HEK293 (cell line): ENCODE measurements at regions not wholly inside any gene's neighbourhood (a gene's known extent, or its start where the extent isn't known, plus 50 kb on each side); places are given as distances from the start of the nearest gene placed in this dataset.

Source experiments
- CTCF ChIA-PET: fragments of 350-600 bp; formaldehyde crosslinking; extraction: SDS; loops from one replicate; lab custom pipeline; 2021; ENCODE audit warnings: antibody characterized with exemption; lab: Yijun Ruan, JAX
- POLR2A ChIA-PET: fragments of 300-600 bp; formaldehyde crosslinking; extraction: SDS; loops from one replicate; lab custom pipeline; 2020; ENCODE audit warnings: antibody characterized with exemption, inconsistent platforms; lab: Yijun Ruan, JAX
- H3K27ac ChIP-seq: fragments of 200-500 bp; sonication (Bioruptor generic); 2 replicates; pipeline ENCODE4 v1.5.1; 2014; ENCODE audit warnings: low read depth, low read length, control low read depth, inconsistent platforms; ENCODE audit errors: extremely low read depth
- H3K36me3 ChIP-seq, 2 experiments: fragments of 200-500 bp in 1 of 2; sonication (Bioruptor generic) in 1 of 2; 1 replicate in 1 of 2; 2 replicates in 1 of 2; pipeline ENCODE4 v1.5.1; 2014 to 2017; ENCODE audit warnings: inconsistent platforms in 2 of 2, low read length in 2 of 2; ENCODE audit not compliant: control insufficient read depth in 2 of 2, insufficient read depth in 1 of 2
- H3K4me1 ChIP-seq: fragments of 200-500 bp; sonication (Bioruptor generic); 2 replicates; pipeline ENCODE4 v1.5.1; 2014; ENCODE audit warnings: mild to moderate bottlenecking, low read length, inconsistent platforms; ENCODE audit not compliant: control insufficient read depth, insufficient read depth
- H3K4me3 ChIP-seq: 2 replicates; pipeline ENCODE4 v1.5.1; 2011; ENCODE audit warnings: low read depth, mild to moderate bottlenecking, control low read depth, low read length, moderate library complexity
- H3K9me3 ChIP-seq: fragments of 200-500 bp; sonication (Bioruptor generic); 2 replicates; pipeline ENCODE4 v1.5.1; 2014; ENCODE audit warnings: low read depth, low read length, inconsistent platforms; ENCODE audit not compliant: control insufficient read depth, insufficient read depth
- FEZF1 ChIP-seq: fragments of 450-650 bp; formaldehyde crosslinking; IDR thresholded peaks from 2 replicates; pipeline ENCODE4 v1.5.1; 2016; ENCODE audit warnings: missing biosample characterization, missing genetic modification characterization
- PRDM6 ChIP-seq: fragments of 450-650 bp; formaldehyde crosslinking; IDR thresholded peaks from 2 replicates; pipeline ENCODE4 v1.5.1; 2017; ENCODE audit warnings: missing biosample characterization, missing genetic modification characterization
- TCF7L2 ChIP-seq: IDR thresholded peaks from 2 replicates; pipeline ENCODE4 v1.6.1; 2011; ENCODE audit warnings: low read depth, mild to moderate bottlenecking, inconsistent platforms, low read length, moderate library complexity, borderline replicate concordance
- ZBTB26 ChIP-seq: fragments of 450-650 bp; formaldehyde crosslinking; optimal IDR thresholded peaks from 2 replicates; pipeline ENCODE3; 2016; ENCODE audit warnings: missing biosample characterization, mild to moderate bottlenecking, missing genetic modification characterization
- ZBTB44 ChIP-seq: fragments of 450-650 bp; IDR thresholded peaks from 2 replicates; pipeline ENCODE4 v1.5.1; 2018; ENCODE audit warnings: missing biosample characterization, mild to moderate bottlenecking, missing genetic modification characterization
- ZBTB49 ChIP-seq: fragments of 450-650 bp; formaldehyde crosslinking; IDR thresholded peaks from 2 replicates; pipeline ENCODE4 v1.5.1; 2016; ENCODE audit warnings: missing biosample characterization, missing genetic modification characterization, low read depth
- ZNF132 ChIP-seq: fragments of 450-650 bp; formaldehyde crosslinking; IDR thresholded peaks from 2 replicates; pipeline ENCODE4 v1.5.1; 2017; ENCODE audit warnings: missing biosample characterization, missing genetic modification characterization, borderline replicate concordance
- ZNF140 ChIP-seq: fragments of 450-650 bp; formaldehyde crosslinking; IDR thresholded peaks from 2 replicates; pipeline ENCODE4 v1.5.1; 2016; ENCODE audit warnings: missing biosample characterization, missing genetic modification characterization
- ZNF23 ChIP-seq: fragments of 450-650 bp; formaldehyde crosslinking; IDR thresholded peaks from 2 replicates; pipeline ENCODE4 v1.5.1; 2016; ENCODE audit warnings: missing biosample characterization, missing genetic modification characterization, borderline replicate concordance
- ZNF24 ChIP-seq: fragments of 450-650 bp; formaldehyde crosslinking; IDR thresholded peaks from 2 replicates; pipeline ENCODE4 v1.5.1; 2016; ENCODE audit warnings: missing biosample characterization, missing genetic modification characterization
- ZNF37A ChIP-seq: fragments of 450-650 bp; IDR thresholded peaks from 2 replicates; pipeline ENCODE4 v1.5.1; 2018; ENCODE audit warnings: missing biosample characterization, missing genetic modification characterization
- ZNF423 ChIP-seq: fragments of 450-650 bp; formaldehyde crosslinking; IDR thresholded peaks from 2 replicates; pipeline ENCODE4 v1.5.1; 2016; ENCODE audit warnings: missing biosample characterization, missing genetic modification characterization
- ZNF433 ChIP-seq: fragments of 450-650 bp; formaldehyde crosslinking; IDR thresholded peaks from 2 replicates; pipeline ENCODE4 v1.5.1; 2016; ENCODE audit warnings: missing biosample characterization, missing genetic modification characterization, low read depth
- ZNF629 ChIP-seq: fragments of 450-650 bp; formaldehyde crosslinking; IDR thresholded peaks from 2 replicates; pipeline ENCODE4 v1.5.1; 2017; ENCODE audit warnings: missing biosample characterization, missing genetic modification characterization
- ZNF692 ChIP-seq: fragments of 450-650 bp; formaldehyde crosslinking; IDR thresholded peaks from 2 replicates; pipeline ENCODE4 v1.5.1; 2016; ENCODE audit warnings: missing biosample characterization, missing genetic modification characterization
- ZSCAN4 ChIP-seq: fragments of 450-650 bp; formaldehyde crosslinking; IDR thresholded peaks from 2 replicates; pipeline ENCODE4 v1.5.1; 2017; ENCODE audit warnings: missing biosample characterization, missing genetic modification characterization
- TF ChIP-seq, protein P1 (sequence below): fragments of 450-650 bp; formaldehyde crosslinking; IDR thresholded peaks from 2 replicates; pipeline ENCODE4 v1.5.1; 2016; ENCODE audit warnings: missing biosample characterization, missing genetic modification characterization

DNA sequence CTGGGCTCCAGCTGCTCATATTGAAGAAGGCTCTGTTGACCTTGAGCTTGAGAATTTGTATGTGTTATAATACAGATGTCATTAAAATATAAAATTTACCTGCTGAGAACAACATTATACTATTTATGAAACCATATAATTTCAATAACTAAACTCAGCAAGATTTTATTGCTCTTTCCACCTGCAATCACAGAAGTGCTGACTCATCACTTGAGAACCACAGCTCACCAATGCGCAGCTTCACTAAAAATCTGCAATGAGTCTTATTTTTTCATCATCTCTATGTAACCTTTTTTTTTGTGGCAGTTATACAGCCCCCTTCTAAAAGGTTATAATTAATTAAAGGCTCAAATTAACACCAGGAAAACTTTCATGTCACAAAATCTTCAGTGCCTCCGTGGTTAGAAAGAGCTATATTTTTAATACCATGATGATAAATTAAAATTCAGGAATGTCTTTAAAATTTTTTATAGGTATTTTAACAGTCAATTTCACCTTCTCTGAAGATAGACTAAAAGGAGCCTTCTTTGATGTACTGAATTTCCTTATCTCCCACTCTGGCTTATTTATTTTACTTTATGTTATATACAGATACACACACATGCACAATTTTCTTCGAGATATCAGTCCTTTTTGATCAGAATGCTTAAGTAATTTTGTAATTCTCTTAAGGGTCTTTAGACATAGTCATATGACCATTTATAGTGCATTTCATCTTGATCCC, 102.7 kb downstream of the EVX1 start:
- H3K4me3 ChIP-seq: no peak overlapping the region
- peaks cover 24% of the 10 kb centered on the region for H3K4me1 ChIP-seq
- ChIA-PET CTCF (interaction anchor here (0.7 to 1.0 kb wide), 3 partner anchors 111 to 675 kb away, joined by 3 to 4 read pairs (median 3); no protein-coding TSS in a partner anchor), POLR2A (no interaction called here)
- H3K27ac ChIP-seq: no peak overlapping the region
- TF ChIP-seq ZBTB44 (tag by site-specific recombination) (peak; percentile 13; the same call in 1 of the 2 replicates), PRDM6 (tag by site-specific recombination) (peak; percentile 54; the same call in 1 of the 2 replicates), ZNF433 (tag by site-specific recombination) (no peak), ZNF140 (tag by site-specific recombination) (no peak), ZNF37A (tag by site-specific recombination) (no peak), ZNF132 (tag by site-specific recombination) (no peak), TCF7L2 (peak; percentile 86), ZNF24 (tag by site-specific recombination) (no peak)
- TF ChIP-seq, protein P1, sequence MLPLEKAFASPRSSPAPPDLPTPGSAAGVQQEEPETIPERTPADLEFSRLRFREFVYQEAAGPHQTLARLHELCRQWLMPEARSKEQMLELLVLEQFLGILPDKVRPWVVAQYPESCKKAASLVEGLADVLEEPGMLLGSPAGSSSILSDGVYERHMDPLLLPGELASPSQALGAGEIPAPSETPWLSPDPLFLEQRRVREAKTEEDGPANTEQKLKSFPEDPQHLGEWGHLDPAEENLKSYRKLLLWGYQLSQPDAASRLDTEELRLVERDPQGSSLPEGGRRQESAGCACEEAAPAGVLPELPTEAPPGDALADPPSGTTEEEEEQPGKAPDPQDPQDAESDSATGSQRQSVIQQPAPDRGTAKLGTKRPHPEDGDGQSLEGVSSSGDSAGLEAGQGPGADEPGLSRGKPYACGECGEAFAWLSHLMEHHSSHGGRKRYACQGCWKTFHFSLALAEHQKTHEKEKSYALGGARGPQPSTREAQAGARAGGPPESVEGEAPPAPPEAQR (tag by site-specific recombination): no peak
- H3K9me3 ChIP-seq: no peaks in the 10 kb centered on the region
- H3K36me3 ChIP-seq: no peaks in the 10 kb centered on the region

- Histone ChIP-seq H3K4me1 (peaks cover 24% of the 10 kb centered on the region), H3K27ac (no peak overlapping the region), H3K9me3 (no peaks in the 10 kb centered on the region), H3K36me3 (no peaks in the 10 kb centered on the region), H3K4me3 (no peak overlapping the region)
- ChIA-PET CTCF (interaction anchor here (0.8 to 1.0 kb wide), 3 partner anchors 14 to 674 kb away, joined by 3 to 4 read pairs (median 3); no protein-coding TSS in a partner anchor), POLR2A (no interaction called here)
- TF ChIP-seq ZSCAN4: peak; percentile 54
- no peak for TF ChIP-seq ZBTB44 (tag by site-specific recombination)
- no peak for TF ChIP-seq ZNF423
- no peak for TF ChIP-seq ZBTB49 (tag by site-specific recombination)
- TF ChIP-seq FEZF1 (tag by site-specific recombination): peak; percentile 93
- TF ChIP-seq PRDM6 (tag by site-specific recombination): peak; percentile 92
- 0 out of 2 replicates have a peak, but pooled peaks have one; percentile 16 for TF ChIP-seq ZNF629 (tag by site-specific recombination)
- no peak for TF ChIP-seq ZBTB26 (tag by site-specific recombination)
- no peak for TF ChIP-seq ZNF23 (tag by site-specific recombination)
- TF ChIP-seq ZNF692 (tag by site-specific recombination): peak; percentile 49; the same call in 1 of the 2 replicates
Measured at GRCh38 chr7:27345997-27346396, 103.4 kb downstream of the EVX1 start.
